GM21360 (cell line): ENCODE measurements at regions not wholly inside any gene's neighbourhood (a gene's known extent, or its start where the extent isn't known, plus 50 kb on each side); places are given as distances from the start of the nearest gene placed in this dataset.
A peak's percentile ranks its signal among the peaks of the same experiment; 100 is the strongest.
"Not testable (repeated sequence)": the region's sequence is repeated elsewhere in the genome, so short reads cannot be mapped to it uniquely, and the experiment has no call there.

ENCODE experiments used
- ATAC-seq: cut with Tn5 transposase; IDR thresholded peaks from one replicate; pipeline ENCODE4 v1.9.1; 2021; ENCODE audit warnings: mild to moderate bottlenecking, moderate library complexity; ENCODE audit not compliant: unreplicated experiment

DNA sequence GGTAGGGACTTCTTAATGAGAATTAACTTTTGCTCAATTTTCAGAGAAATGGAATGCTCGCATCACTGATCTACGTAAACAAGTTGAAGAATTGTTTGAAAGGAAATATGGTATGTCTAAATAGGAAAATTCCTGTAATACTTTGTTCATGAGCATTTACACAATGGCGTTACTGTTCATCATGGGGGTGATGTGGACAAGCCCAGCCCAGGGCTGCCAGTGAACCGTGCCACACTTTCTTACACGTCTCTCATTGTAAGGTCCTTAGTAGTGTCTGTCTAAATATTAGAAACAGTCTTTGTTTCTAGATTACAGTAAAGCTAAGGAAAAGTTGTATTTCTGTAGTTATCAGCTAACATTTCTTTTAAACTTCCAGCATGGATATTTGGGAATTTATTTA, 91.0 kb upstream of the SPDYE9 start:
- not testable (repeated sequence) for ATAC-seq

DNA sequence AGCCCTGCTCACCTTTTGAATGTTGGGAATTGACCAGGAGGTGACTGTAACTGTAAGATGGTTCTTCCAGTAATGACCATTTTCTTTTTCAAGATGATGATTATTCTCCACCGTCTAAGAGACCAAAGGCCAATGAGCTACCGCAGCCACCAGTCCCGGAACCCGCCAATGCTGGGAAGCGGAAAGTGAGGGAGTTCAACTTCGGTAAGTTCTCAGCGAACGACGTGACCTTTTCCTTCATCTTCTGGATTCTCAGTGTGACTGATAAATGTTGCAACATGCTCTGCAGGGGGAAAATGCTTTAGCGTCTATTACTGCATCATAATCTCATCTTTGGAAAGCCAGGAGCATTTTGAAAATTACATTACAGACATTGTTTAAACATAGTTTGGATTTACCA, 89.5 kb upstream of the SPDYE9 start:
- ATAC-seq, result not testable (repeated sequence)

DNA sequence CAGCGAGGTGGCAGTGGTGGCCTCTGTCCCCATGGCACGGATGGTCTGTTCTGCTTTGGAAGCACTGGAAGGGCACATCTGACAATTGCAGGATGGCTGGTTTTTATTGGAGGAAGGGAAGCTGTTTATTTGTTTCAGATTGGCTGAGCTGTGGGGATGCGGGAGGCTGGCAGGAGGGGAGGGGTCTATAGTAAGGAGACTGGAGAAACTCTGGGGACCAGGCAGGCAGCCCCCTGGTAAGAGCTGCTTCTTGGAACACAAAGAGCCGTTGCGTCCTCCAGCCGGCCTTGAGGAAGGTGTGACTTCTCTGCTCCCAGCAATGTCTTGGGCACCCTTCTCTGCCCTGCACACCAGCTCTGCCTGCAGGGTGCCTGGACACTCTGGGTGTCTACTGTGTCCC, 85.1 kb upstream of the SPDYE9 start:
- not testable (repeated sequence) for ATAC-seq

DNA sequence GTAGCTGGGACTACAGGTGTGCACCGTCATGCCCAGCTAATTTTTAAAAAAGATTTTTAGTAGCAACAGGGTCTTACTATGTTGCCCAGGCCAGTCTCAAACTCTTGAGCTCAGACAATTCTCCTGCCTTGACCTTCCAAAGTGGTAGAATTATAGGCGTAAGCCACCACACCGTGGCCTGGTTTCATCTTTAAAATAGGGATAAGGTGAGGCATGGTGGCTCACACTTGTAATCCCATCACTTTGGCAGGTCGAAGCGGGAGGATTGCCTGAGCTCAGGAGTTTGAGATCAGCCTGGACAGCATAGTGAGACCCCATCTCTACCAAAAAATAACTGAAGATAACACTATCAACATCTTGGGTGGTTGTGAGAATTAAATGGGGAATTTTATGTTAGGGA, 84.6 kb upstream of the SPDYE9 start:
- ATAC-seq, result not testable (repeated sequence)

DNA sequence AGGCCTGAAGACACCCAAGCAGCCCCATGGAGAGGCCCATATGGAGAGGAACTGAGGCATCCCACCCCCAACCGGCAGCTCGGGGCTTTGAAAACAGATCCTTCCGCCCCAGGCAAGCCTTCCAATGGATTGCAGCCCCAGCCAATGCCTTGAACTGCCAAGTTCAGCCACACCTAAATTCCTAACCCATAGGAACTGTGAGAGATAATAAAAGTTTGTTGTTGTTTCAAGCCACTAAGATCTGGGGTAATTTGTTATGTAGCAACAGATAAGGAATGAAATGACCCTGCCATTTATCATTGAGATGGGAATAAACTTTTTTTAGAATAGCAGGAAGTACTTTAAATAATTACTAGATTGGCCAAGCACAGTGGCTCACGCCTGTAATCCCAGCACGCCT, 80.3 kb upstream of the SPDYE9 start:
- ATAC-seq, result not testable (repeated sequence)

DNA sequence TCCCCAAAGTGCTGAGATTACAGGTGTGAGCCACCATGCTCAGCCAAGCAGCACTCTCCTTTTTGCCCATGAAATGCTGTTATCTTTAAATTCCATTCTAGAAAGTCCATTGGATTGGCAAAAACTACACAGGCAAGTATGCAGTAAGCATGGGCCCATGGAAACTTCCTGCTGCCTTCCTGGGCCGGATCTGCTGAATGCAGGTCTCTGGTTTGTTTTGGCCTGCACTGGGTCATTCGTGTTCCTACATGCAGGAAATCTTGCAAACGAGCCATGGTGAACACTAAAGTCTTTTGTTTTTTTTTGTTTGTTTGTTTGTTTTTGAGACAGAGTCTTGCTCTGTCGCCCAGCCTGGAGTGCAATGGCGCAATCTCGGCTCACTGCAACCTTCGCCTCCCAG, 76.8 kb upstream of the SPDYE9 start:
- not testable (repeated sequence) for ATAC-seq

DNA sequence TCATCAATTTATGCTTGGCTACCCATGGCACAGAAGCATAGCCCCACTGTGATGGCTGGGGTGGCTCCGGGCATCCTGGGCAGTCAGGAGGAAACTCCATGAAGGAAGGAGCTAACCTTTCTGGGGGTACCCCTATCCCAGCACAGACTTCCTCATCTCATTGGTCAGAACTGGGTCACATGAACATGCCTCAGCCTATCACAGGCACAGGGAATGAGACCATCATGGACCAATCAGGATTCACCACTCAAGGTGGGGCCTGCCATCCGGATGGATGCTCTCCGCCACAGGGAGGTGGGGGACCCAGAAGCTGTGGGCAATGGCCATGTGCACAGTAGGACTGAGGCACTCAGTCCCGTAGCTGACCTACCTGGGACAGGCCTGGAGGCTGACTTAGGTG, 75.9 kb upstream of the SPDYE9 start:
- ATAC-seq, result not testable (repeated sequence)

DNA sequence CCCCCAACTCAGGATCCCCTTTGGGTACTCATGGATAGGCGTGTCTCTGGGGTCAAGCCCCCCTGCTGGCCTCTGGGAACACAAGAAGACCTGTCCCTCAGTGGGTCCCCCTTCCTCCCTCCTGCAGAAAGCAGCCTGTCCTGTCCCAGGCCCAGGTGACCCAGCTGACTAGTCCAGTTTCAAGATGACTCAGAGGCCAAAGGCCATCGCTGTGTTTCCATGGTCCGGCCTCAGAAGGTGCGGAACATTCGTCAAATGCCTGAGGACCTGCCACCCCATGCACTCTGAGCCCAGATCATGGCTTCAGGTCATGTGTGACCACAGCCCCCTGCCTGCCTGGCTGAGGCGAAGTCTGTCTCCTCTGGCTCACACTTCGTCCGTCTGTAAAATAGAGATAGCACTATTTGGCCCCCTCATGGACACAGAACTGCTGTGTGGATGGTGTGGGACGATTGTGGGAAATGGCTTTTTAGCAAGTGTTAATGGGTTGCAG, 71.4 kb upstream of the SPDYE9 start:
- not testable (repeated sequence) for ATAC-seq

DNA sequence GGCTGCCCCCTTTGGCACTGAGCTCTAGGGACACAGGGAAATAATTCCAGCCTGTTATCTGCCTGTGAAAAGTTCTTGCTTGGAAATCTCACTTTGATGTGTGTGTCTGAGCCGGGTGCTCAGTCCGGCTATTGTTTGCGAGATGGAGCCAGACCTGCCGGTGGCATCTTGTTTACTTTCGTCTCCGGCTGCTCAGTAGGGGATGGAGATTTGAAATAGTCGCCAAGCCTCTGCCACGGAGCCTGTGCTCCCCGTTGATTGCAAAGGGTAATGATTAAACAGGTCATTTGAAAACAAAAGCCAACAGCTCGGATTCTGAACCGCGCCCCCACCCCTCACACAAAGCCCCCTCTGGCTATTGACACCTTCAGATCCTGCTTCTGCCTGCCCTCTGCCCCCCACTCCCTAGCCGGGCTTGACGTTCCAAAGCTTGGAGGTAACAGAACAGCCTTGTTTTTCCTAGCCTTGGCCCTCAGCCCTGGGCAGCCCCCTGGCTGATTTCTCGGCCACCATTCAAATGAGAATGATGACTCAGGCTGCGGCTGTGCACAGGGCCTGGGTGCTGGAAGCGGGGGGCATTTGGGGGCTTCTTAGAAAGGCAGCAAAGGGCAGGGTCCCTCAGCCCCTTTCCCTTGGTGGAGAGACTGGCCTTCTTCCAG, 70.8 kb upstream of the SPDYE9 start:
- not testable (repeated sequence) for ATAC-seq

DNA sequence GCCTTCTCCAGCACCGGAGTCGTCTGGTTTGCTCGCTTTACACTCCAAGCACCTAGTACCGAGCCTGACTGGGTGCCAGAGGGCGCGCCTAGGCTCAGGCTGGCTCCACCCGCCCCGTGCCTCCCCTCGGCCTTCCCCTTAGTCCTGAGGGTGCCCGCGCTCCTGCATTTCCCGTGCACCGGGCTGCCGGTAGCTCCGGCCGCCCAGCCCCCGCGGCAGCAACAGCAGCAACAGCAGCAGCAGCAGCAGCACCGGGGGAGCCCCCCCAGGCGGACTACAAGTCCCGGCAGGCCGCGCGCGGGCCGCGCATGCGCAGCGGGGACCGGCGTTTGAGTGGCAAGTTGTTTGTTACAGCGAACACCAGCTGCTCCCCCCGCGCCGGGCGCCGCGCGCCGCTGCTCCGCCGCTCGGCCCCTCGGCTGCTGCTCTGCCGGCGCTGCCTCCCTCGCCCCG, 68.8 kb upstream of the SPDYE9 start:
- peak; percentile 91 for ATAC-seq

DNA sequence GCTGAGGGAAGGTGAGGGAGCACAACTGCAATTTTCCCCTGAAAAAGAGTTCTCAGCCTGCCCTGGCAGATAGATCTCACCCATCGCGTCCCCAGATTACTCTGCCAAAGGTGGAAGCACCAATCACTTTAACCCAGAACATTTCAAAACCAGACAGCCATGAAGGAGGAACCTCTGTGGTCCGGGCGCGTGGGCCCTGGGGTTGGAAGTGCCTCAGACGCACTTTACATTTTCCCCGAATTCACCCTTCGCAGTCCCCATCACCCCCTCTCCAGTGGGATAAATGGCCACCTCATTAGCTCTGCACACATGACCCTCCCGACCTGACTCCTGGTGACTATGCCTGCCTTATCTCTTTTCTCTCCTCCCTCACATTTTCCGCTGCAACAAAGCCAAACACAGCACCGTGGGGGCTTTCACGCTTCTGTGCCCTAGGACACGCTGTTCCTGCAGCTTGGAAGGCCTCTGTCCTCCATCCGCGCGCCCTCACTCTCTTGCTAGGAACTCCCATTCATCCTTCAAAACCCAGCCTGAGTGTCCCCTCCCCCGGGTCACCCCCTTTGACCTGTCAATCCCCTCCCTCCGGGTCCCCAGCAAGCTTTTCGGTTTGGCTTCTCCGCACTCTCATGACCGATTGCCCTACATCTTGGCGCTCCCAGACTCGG, 68.2 kb upstream of the SPDYE9 start:
- not testable (repeated sequence) for ATAC-seq

DNA sequence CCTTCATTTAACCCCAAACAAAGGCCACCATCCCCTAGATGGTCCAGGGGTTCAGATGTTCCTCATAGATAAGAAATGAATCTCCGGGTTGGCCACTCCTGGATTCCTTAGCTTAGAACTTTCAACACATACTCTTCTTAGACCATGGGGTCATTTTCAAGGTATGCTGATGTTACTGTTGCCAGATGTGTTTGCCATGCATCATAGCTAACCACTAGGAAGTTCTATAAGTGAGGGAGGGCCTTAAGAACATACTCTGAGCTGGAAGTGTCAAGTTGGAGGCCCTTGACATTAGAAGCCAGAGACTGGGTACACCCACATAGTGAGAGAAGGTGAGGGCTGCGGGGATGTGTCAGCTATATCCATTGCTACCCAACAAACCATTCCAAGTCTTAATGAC, 62.7 kb upstream of the SPDYE9 start:
- ATAC-seq, result not testable (repeated sequence)

DNA sequence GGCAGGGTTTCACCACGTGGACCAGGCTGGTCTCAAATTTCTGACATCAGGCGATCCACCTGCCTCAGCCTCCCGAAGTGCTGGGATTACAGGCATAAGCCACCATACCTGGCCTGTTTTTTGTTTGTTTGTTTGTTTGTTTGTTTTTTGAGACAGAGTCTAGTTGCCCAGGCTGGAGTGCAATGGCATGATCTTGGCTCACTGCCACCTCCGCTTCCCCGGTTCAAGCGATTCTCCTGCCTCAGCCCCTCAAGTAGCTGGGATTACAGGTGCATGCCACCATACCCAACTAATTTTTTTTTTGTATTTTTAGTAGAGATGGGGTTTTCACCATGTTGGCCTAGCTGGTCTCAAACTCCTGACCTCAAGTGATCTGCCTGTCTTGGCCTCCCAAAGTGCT, 61.8 kb upstream of the SPDYE9 start:
- not testable (repeated sequence) for ATAC-seq

DNA sequence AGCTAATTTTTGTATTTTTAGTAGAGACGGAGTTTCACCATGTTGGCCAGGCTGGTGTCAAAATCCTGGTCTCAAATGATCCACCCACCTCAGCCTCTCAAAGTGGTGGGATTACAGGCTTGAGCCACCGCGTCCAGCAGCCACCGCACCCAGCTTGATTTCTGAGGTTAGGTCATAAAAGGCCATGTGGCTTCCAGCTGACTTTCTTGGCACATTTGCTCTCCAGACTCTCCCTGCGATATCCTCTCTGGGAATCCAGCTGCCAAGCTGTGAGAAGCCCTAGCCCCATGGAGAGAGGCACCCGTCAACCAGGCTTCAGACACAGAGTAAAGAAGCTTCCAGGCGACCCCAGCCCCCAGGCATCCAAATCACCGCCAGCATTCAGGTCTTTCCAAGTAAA, 58.2 kb upstream of the SPDYE9 start:
- ATAC-seq, result not testable (repeated sequence)

DNA sequence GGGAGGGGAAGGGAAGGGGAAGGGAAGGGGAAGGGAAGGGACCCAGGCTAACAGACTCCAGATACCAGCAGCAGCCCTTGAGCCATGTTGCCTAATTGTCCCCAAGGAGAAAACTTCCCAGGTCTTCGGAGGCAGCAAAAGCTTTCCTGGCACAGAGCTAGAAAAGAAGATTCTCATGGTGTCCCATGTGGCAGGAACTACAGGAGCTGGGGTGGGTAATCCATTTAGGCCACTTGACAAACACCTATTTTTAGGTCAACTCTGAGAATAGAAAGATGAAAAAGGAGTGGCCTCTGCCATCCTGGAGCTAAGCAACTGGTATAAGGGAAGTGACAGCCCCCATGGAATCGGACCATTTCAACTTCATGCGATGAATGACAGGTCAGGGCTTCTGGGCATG, 52.1 kb upstream of the SPDYE9 start:
- not testable (repeated sequence) for ATAC-seq
